ENCODE measurements at regions not wholly inside any gene's neighbourhood (a gene's known extent, or its start where the extent isn't known, plus 50 kb on each side); places are given as distances from the start of the nearest gene placed in this dataset.

DNA sequence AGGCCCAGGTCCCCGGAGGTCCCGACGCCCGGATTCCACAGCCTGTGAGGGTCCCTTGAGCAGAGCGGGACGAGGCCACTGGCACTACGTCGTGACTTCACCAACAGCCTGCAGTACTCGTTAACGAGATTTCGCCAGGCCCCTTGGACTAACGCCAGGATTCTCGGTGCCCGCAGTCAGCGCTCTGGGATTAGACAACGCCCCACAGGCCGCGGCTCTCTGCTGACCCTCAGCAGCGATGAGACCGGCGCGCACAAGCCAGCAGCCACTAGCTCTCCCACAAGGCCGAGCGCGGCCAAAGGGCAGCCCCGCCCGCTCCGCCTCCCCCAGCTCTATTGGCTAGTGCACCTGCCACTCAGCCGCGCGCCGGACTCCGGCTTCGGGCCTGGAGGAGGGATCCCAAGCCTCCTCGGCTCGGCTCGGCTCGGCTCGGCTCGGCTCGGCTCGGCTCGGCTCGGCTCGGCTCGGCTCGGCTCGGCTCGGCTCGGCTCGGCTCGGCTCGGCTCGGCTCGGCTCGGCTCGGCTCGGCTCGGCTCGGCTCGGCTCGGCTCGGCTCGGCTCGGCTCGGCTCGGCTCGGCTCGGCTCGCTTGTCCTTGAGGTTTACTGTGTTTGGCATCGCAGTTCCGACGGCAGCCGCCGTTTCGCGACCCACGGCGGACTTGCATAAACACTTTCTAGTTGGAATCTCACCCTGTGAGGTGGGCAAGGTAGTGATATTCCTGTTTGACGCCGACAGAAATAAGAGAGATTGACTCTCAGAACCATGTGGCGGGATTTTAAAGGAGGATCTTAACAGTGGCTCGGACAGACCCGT lies 231.7 kb upstream of the SERP2 start:
- H4K8ac ChIP-seq (ENCODE audit: extremely low read depth, insufficient read depth, low read length) = peak overlapping the region; percentile 96
- no peaks in the 10 kb centered on the region for H3K79me2 ChIP-seq (ENCODE audit: control insufficient read depth in 1 of 2, insufficient read depth in 2 of 2, low read length in 2 of 2)
- peak; percentile 78 to 100 for DNase-seq (ENCODE audit: low read depth in 1 of 2, low spot score in 2 of 2)
- H2AK5ac ChIP-seq (ENCODE audit: low read depth, low read length) = no peak overlapping the region
- H2BK5ac ChIP-seq (ENCODE audit: low read depth, low read length) = peak overlapping the region; percentile 84
- H2BK12ac ChIP-seq (ENCODE audit: low read depth, low read length) = peak overlapping the region; percentile 72; the same call in 1 of the 2 replicates
- no peaks in the 10 kb centered on the region for H3K79me1 ChIP-seq (ENCODE audit: low read depth, low read length)
- no peaks in the 10 kb centered on the region for H3K27me3 ChIP-seq (replicated peaks in 1 of 4; ENCODE audit: control insufficient read depth in 3 of 4, extremely low read depth in 1 of 4, insufficient read depth in 3 of 4, low read length in 3 of 4)
- H2BK20ac ChIP-seq (ENCODE audit: low read length) = no peak overlapping the region
- H3K14ac ChIP-seq (ENCODE audit: insufficient read length) = peak overlapping the region; percentile 6
- CTCF ChIA-PET (ENCODE audit: partially characterized antibody) = interaction anchor here (0.7 to 1.7 kb wide), 3 partner anchors 23 to 227 kb away, joined by 3 to 5 read pairs (median 3); no protein-coding TSS in a partner anchor
- no peaks in the 10 kb centered on the region for H3K9me3 ChIP-seq (ENCODE audit: insufficient read depth in 2 of 2, low read depth in 1 of 2, low read length in 1 of 2)
- no peak for FAIRE-seq
- peak overlapping the region; percentile 92 for H4K5ac ChIP-seq (ENCODE audit: insufficient read length, low read depth, low read length)
- H4K91ac ChIP-seq (replicated peaks; ENCODE audit: insufficient read length, low read length) = peak overlapping the region; percentile 69
- H3K4me2 ChIP-seq (ENCODE audit: insufficient read depth in 1 of 2, low read depth in 2 of 2, low read length in 2 of 2) = peak overlapping the region; percentile 87 to 92
- peak overlapping the region; percentile 92 for H3K18ac ChIP-seq (ENCODE audit: extremely low read depth, low read length)
- peak overlapping the region; percentile 5 for H3K4ac ChIP-seq (replicated peaks; ENCODE audit: insufficient read length, low read depth, low read length)
- 3% methylated on average over 48 of the region's 84 CpGs; no CpG with 5 or more reads in 1 of the 2 experiments for WGBS, 2 experiments (ENCODE audit: extremely low coverage in 1 of 2, insufficient coverage in 1 of 2, insufficient read length in 1 of 2, insufficient replicate concordance in 2 of 2, low coverage in 1 of 2, low lambda C conversion rate in 2 of 2, missing lambda C conversion rate in 1 of 2)
- POLR2A ChIA-PET (ENCODE audit: partially characterized antibody) = interaction anchor here (0.9 to 2.5 kb wide), 7 partner anchors 12 to 294 kb away, joined by 3 to 17 read pairs (median 3); no protein-coding TSS in a partner anchor
- no peak overlapping the region for H2BK120ac ChIP-seq (replicated peaks; ENCODE audit: low read depth, low read length)
- H3K4me3 ChIP-seq (ENCODE audit: extremely low read depth in 1 of 4, insufficient read depth in 2 of 4, low read depth in 3 of 4, low read length in 4 of 4) = peak overlapping the region; percentile 76 to 91 (median 80)
- no peaks in the 10 kb centered on the region for H3K36me3 ChIP-seq (ENCODE audit: control insufficient read depth in 2 of 4, insufficient read depth in 4 of 4, low read length in 3 of 4)
- H2BK15ac ChIP-seq (ENCODE audit: low read length) = no peak overlapping the region
- peaks cover 0 to 4% (median 3%) of the 10 kb centered on the region in 4 experiments; a peak in 4 of 7 replicates for H3K4me1 ChIP-seq (replicated peaks in 1 of 4; ENCODE audit: control insufficient read depth in 3 of 4, insufficient read depth in 4 of 4, low read length in 3 of 4)
- peak overlapping the region; percentile 100 for H2AFZ ChIP-seq (ENCODE audit: low read length)
- no peak overlapping the region for H3K23ac ChIP-seq (ENCODE audit: insufficient read length)
- H3K23me2 ChIP-seq (ENCODE audit: low read depth, low read length) = peaks cover 4% of the 10 kb centered on the region
- H3K56ac ChIP-seq (replicated peaks; ENCODE audit: insufficient read length, low read depth, low read length) = peak overlapping the region; percentile 51
- H3K9ac ChIP-seq (replicated peaks in 1 of 4; ENCODE audit: extremely low read depth in 1 of 4, low read depth in 3 of 4, low read length in 3 of 4) = peak overlapping the region; percentile 73 to 96 (median 86)
- peak overlapping the region; percentile 91 for H3K27ac ChIP-seq (ENCODE audit: low read depth, low read length)
- no peaks in the 10 kb centered on the region for H4K20me1 ChIP-seq (replicated peaks in 1 of 2; ENCODE audit: control insufficient read depth in 1 of 2, insufficient read depth in 2 of 2, low read length in 2 of 2)
- TF ChIP-seq GTF2F1 (IDR thresholded peaks at IDR 0.05; ENCODE audit: borderline replicate concordance, low read depth, low read length) = peak; percentile 55; the same call in 1 of the 2 replicates
- TF ChIP-seq POLR2A (IDR thresholded peaks at IDR 0.05; ENCODE audit: control extremely low read depth in 1 of 2, low read depth in 2 of 2, low read length in 2 of 2) = peak; percentile 79 to 95
- peak; percentile 45; the same call in 1 of the 2 replicates for TF ChIP-seq SP2 (IDR thresholded peaks at IDR 0.05; ENCODE audit: low read length)
- TF ChIP-seq, protein P1, sequence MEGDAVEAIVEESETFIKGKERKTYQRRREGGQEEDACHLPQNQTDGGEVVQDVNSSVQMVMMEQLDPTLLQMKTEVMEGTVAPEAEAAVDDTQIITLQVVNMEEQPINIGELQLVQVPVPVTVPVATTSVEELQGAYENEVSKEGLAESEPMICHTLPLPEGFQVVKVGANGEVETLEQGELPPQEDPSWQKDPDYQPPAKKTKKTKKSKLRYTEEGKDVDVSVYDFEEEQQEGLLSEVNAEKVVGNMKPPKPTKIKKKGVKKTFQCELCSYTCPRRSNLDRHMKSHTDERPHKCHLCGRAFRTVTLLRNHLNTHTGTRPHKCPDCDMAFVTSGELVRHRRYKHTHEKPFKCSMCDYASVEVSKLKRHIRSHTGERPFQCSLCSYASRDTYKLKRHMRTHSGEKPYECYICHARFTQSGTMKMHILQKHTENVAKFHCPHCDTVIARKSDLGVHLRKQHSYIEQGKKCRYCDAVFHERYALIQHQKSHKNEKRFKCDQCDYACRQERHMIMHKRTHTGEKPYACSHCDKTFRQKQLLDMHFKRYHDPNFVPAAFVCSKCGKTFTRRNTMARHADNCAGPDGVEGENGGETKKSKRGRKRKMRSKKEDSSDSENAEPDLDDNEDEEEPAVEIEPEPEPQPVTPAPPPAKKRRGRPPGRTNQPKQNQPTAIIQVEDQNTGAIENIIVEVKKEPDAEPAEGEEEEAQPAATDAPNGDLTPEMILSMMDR (IDR thresholded peaks at IDR 0.05; ENCODE audit: control extremely low read depth in 1 of 3, insufficient read depth in 1 of 3, low read depth in 1 of 3, low read length in 3 of 3) = no peak
- peak; percentile 6; the same call in 1 of the 2 replicates for TF ChIP-seq E2F6 (IDR thresholded peaks at IDR 0.05)
- peak; percentile 83 for TF ChIP-seq SP1 (IDR thresholded peaks at IDR 0.05; ENCODE audit: low read depth, low read length)
- 0 out of 2 replicates have a peak, but pooled peaks have one; percentile 43 for TF ChIP-seq CREB1 (IDR thresholded peaks at IDR 0.05)
- no peak for TF ChIP-seq USF2 (IDR thresholded peaks at IDR 0.05; ENCODE audit: low read length)
